ENCODE measurements at regions not wholly inside any gene's neighbourhood (a gene's known extent, or its start where the extent isn't known, plus 50 kb on each side); places are given as distances from the start of the nearest gene placed in this dataset.

GRCh38 chr2:40740419-40740818, 288.5 kb upstream of the SLC8A1 start:
- Histone ChIP-seq H3K27me3 (no peaks in the 10 kb centered on the region), H3K4me1 (no peaks in the 10 kb centered on the region), H3K27ac (no peak overlapping the region), H3K9me3 (no peaks in the 10 kb centered on the region), H3K4me3 (no peak overlapping the region), H3K36me3 (no peaks in the 10 kb centered on the region)
- 73 to 100% methylated on average over 1 of the region's 1 CpG for WGBS, 2 donors (ENCODE audit: low coverage in 1 of 2)
- TF ChIP-seq CTCF (IDR thresholded peaks at IDR 0.05) (no peak), EP300 (IDR thresholded peaks at IDR 0.05) (no peak), POLR2A (IDR thresholded peaks at IDR 0.05) (no peak), POLR2AphosphoS5 (IDR thresholded peaks at IDR 0.05) (no peak)
- no peak for ATAC-seq

GRCh38 chr2:40741532-40741931, 289.6 kb upstream of the SLC8A1 start:
- Histone ChIP-seq H3K4me3 (no peak overlapping the region), H3K36me3 (no peaks in the 10 kb centered on the region), H3K27me3 (no peaks in the 10 kb centered on the region), H3K9me3 (no peaks in the 10 kb centered on the region), H3K27ac (no peak overlapping the region), H3K4me1 (no peaks in the 10 kb centered on the region)
- no peak for ATAC-seq
- TF ChIP-seq POLR2AphosphoS5 (IDR thresholded peaks at IDR 0.05), result no peak
- TF ChIP-seq POLR2A (IDR thresholded peaks at IDR 0.05), result no peak
- TF ChIP-seq EP300 (IDR thresholded peaks at IDR 0.05), result no peak
- no peak for TF ChIP-seq CTCF (IDR thresholded peaks at IDR 0.05)
- WGBS, 2 donors (ENCODE audit: low coverage in 1 of 2), result 84 to 100% methylated on average over 2 of the region's 2 CpGs

- H3K4me3 ChIP-seq, result no peak overlapping the region
- H3K27me3 ChIP-seq, result no peaks in the 10 kb centered on the region
- TF ChIP-seq EP300 (IDR thresholded peaks at IDR 0.05) (no peak), CTCF (IDR thresholded peaks at IDR 0.05) (no peak), POLR2AphosphoS5 (IDR thresholded peaks at IDR 0.05) (no peak), POLR2A (IDR thresholded peaks at IDR 0.05) (no peak)
- no peaks in the 10 kb centered on the region for H3K9me3 ChIP-seq
- WGBS, 2 donors (ENCODE audit: low coverage in 1 of 2), result 83 to 89% methylated on average over 4 of the region's 5 CpGs
- no peak overlapping the region for H3K27ac ChIP-seq
- ATAC-seq, result no peak
- no peaks in the 10 kb centered on the region for H3K36me3 ChIP-seq
- no peaks in the 10 kb centered on the region for H3K4me1 ChIP-seq
These were observed 294.3 kb upstream of the SLC8A1 start for GRCh38 chr2:40746191-40746590.

- no peak for ATAC-seq
- peaks cover 0 to 9% (median 0%) of the 10 kb centered on the region in 3 donors for H3K4me1 ChIP-seq
- no peaks in the 10 kb centered on the region for H3K27me3 ChIP-seq
- no peaks in the 10 kb centered on the region for H3K36me3 ChIP-seq
- no peaks in the 10 kb centered on the region for H3K9me3 ChIP-seq
- 10 to 11% methylated on average over 1 of the region's 1 CpG for WGBS, 2 donors (ENCODE audit: low coverage in 1 of 2)
- H3K27ac ChIP-seq, result no peak overlapping the region
- no peak for TF ChIP-seq POLR2A (IDR thresholded peaks at IDR 0.05)
- TF ChIP-seq EP300 (IDR thresholded peaks at IDR 0.05), result no peak
- no peak for TF ChIP-seq CTCF (IDR thresholded peaks at IDR 0.05)
- no peak for TF ChIP-seq POLR2AphosphoS5 (IDR thresholded peaks at IDR 0.05)
- H3K4me3 ChIP-seq, result no peak overlapping the region
These were observed 300.1 kb upstream of the SLC8A1 start for GRCh38 chr2:40751981-40752380.

GRCh38 chr2:40752796-40753195, 300.9 kb upstream of the SLC8A1 start:
- Histone ChIP-seq H3K4me3 (no peak overlapping the region), H3K27me3 (no peaks in the 10 kb centered on the region), H3K27ac (no peak overlapping the region), H3K4me1 (peaks cover 0 to 9% (median 0%) of the 10 kb centered on the region in 3 donors), H3K36me3 (no peaks in the 10 kb centered on the region), H3K9me3 (no peaks in the 10 kb centered on the region)
- 37 to 66% methylated on average over 3 of the region's 3 CpGs for WGBS, 2 donors (ENCODE audit: low coverage in 1 of 2)
- TF ChIP-seq POLR2AphosphoS5 (IDR thresholded peaks at IDR 0.05) (no peak), CTCF (IDR thresholded peaks at IDR 0.05) (no peak), EP300 (IDR thresholded peaks at IDR 0.05) (no peak), POLR2A (IDR thresholded peaks at IDR 0.05) (no peak)
- no peak for ATAC-seq
